SK-N-MC (cell line): ENCODE measurements at regions not wholly inside any gene's neighbourhood (a gene's known extent, or its start where the extent isn't known, plus 50 kb on each side); places are given as distances from the start of the nearest gene placed in this dataset.

ENCODE experiments used
- DNase-seq: peaks from one replicate; pipeline ENCODE4 v3.0.0-alpha.2; 2011; ENCODE audit warnings: low read depth, low spot score
- H3K27ac ChIP-seq: fragments of 200-600 bp; sonication (generic); 2 replicates; pipeline ENCODE4 v1.5.1; 2016; ENCODE audit warnings: mixed run types
- H3K36me3 ChIP-seq: fragments of 200-600 bp; sonication (generic); 2 replicates; pipeline ENCODE4 v1.6.1; 2017; ENCODE audit warnings: antibody characterized with exemption, low read length, mixed read lengths; ENCODE audit not compliant: insufficient read depth
- H3K4me3 ChIP-seq: fragments of 200-600 bp; sonication (generic); 2 replicates; pipeline ENCODE4 v1.5.1; 2016
- H3K9ac ChIP-seq: fragments of 200-600 bp; sonication (generic); 2 replicates; pipeline ENCODE4 v1.8.0; 2017; ENCODE audit warnings: mixed run types, mixed read lengths; ENCODE audit not compliant: insufficient read length
- H3K9me3 ChIP-seq: fragments of 200-600 bp; sonication (generic); 2 replicates; pipeline ENCODE4 v1.6.1; 2017; ENCODE audit warnings: low read depth, mild to moderate bottlenecking, antibody characterized with exemption, low read length, moderate library complexity, mixed read lengths
- EZH2 ChIP-seq: fragments of 200-600 bp; sonication (generic); IDR thresholded peaks from one replicate; pipeline ENCODE4 v1.6.1; 2017; ENCODE audit warnings: antibody characterized with exemption
- FOXP2 ChIP-seq: optimal IDR thresholded peaks from 2 replicates; pipeline ENCODE3; 2011; ENCODE audit warnings: mild to moderate bottlenecking, moderate library complexity; ENCODE audit not compliant: insufficient read depth; ENCODE audit errors: extremely low read length, control extremely low read depth
- POLR2AphosphoS5 ChIP-seq: IDR thresholded peaks from 2 replicates; pipeline ENCODE4 v1.6.1; 2012; ENCODE audit warnings: mild to moderate bottlenecking, low read depth, low read length, borderline replicate concordance

- Histone ChIP-seq H3K9ac (peak overlapping the region; percentile 38), H3K36me3 (no peaks in the 10 kb centered on the region), H3K27ac (peak overlapping the region; percentile 63), H3K4me3 (peak overlapping the region; percentile 22), H3K9me3 (no peaks in the 10 kb centered on the region)
- no peak for DNase-seq
- TF ChIP-seq POLR2AphosphoS5 (no peak), EZH2 (no peak), FOXP2 (no peak)
Observed at GRCh38 chr7:115153769-115154477, 232.0 kb downstream of the MDFIC start.

DNA sequence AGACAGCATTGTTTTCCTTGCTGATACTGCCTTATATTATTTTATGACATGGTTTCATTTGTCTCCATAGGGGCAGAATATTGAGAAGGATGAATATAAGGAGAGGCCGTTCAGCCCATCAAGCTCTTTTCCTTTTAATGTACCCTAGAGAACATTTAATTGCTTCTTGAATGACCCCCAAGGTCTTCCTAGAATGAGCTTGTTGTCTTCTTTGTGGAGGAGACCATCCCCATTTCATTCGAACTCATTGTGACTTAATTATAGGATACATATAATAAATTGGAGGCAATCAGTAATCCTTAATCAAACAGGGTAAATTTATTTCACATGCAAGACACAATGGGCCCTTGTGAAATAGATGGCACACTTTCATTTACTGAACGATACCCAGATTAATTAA is 231.3 kb downstream of the MDFIC start:
- DNase-seq, result no peak

GRCh38 chr7:115146148-115146547 is 224.3 kb downstream of the MDFIC start:
- Histone ChIP-seq H3K9me3 (no peaks in the 10 kb centered on the region), H3K9ac (no peak overlapping the region), H3K27ac (peak overlapping the region; percentile 42; the same call in 1 of the 2 replicates), H3K36me3 (no peaks in the 10 kb centered on the region), H3K4me3 (no peak overlapping the region)
- TF ChIP-seq EZH2 (no peak), POLR2AphosphoS5 (no peak), FOXP2 (no peak)
- no peak for DNase-seq

More for the DNA sequence above, 231.3 kb downstream of the MDFIC start:
- no peak for TF ChIP-seq EZH2
- no peak for TF ChIP-seq POLR2AphosphoS5
- TF ChIP-seq FOXP2, result no peak
- H3K9me3 ChIP-seq, result no peaks in the 10 kb centered on the region
- no peak overlapping the region for H3K9ac ChIP-seq
- no peak overlapping the region for H3K4me3 ChIP-seq
- no peak overlapping the region for H3K27ac ChIP-seq
- no peaks in the 10 kb centered on the region for H3K36me3 ChIP-seq

DNA sequence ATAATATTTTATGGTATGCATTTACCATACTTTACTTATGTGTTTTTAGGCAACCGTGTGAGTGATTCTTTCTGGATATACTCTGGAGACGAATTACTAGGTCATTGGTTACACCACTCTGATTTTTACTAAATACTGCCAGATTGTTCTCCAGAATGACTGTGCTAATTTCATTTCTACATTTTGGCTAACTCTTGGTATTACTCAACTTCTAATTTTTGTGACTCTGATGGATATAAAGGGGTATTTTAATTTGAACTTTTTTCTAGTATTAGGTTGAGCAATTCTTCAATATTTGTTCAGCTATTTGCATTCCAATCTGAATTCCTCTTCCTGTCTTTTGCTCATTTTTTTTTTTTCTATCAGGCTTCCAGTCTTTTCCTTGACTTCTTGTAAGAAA is 223.6 kb downstream of the MDFIC start:
- DNase-seq, result no peak
- Histone ChIP-seq H3K27ac (peak overlapping the region; percentile 42; the same call in 1 of the 2 replicates), H3K36me3 (no peaks in the 10 kb centered on the region), H3K9ac (no peak overlapping the region), H3K9me3 (no peaks in the 10 kb centered on the region), H3K4me3 (no peak overlapping the region)
- TF ChIP-seq POLR2AphosphoS5 (no peak), EZH2 (no peak), FOXP2 (no peak)

DNA sequence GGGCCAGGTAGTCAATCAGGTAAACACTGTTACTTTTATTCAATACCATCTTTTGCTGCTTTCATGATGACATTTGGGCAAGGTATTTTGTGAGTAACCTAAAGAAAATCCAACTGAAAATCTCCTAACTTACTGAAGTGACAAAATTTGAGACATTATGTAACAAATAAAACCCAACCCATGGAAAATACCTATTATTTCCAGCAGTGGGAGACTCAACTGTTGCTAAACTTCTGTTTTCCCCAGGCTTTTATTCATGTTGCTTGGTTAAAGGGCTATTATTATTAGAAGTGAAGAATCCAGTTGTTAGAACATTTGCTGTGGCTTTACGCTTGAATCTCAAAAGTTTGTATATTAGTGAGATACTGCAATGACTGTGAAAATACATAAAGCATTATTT is 215.9 kb downstream of the MDFIC start:
- TF ChIP-seq EZH2, result no peak
- TF ChIP-seq FOXP2, result no peak
- TF ChIP-seq POLR2AphosphoS5, result no peak
- Histone ChIP-seq H3K9me3 (no peaks in the 10 kb centered on the region), H3K4me3 (no peak overlapping the region), H3K36me3 (no peaks in the 10 kb centered on the region), H3K27ac (no peak overlapping the region), H3K9ac (no peak overlapping the region)
- DNase-seq, result no peak

DNA sequence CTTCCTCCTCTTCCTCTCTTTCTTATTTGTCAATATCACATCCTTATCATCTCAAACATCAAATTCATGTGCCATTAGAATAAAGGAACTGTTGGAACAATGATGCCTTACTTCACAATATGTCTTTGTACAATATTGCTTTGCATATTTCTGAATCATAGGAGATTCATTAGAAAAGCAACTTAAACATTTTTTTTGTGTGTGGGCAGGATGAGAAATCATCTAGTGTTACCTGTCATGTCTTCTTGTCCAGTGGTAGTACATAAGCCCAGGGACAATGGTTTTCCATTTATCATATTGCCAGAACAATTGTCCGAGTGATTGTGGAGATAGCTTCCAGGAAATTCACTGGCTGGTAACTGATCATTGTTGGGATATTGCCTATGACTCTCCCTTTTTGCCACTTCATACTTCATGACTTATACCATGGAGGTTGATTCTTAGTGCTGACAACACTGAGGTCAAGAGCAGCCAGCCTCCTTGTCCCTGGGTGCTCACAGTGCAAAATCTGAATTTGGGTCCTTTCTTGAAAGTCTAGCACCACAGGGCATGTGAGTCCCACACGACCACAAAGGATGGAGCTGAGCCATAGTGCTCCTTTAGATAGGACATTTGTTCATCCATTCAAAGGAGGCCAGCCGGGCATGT is 215.0 kb downstream of the MDFIC start:
- H3K27ac ChIP-seq, result no peak overlapping the region
- TF ChIP-seq FOXP2, result no peak
- TF ChIP-seq EZH2, result no peak
- no peak for TF ChIP-seq POLR2AphosphoS5
- H3K4me3 ChIP-seq, result no peak overlapping the region
- H3K9ac ChIP-seq, result no peak overlapping the region
- no peaks in the 10 kb centered on the region for H3K36me3 ChIP-seq
- no peaks in the 10 kb centered on the region for H3K9me3 ChIP-seq
- DNase-seq, result no peak

DNA sequence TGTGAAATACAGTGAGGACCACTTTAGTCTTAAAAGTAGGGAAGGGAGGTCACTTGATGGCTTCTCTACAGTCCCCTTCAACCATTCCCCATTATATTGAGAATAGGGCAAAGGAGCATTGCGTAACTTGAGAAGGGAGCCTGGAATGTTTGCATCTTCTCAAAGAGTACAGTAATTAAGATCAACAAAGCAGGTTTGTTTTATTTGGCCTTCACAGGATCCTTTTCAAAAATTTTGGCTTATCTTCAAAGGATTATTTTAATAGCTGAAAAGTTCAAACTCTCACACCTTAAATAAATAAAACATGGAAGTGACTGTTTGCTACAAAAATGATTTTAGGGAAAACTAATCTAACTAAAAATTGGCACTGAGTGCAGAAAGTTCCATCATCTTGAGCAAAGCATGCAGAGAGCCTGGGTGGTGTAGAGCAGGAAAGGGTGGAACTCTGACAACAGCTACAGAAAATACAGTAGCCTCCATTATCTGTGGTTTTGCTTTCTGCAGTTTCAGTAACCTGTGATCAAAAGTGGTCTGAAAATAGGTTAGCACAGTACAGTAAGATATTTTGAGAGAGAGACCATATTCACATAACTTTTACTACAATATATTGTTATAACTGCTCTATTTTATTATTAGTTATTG is 214.0 kb downstream of the MDFIC start:
- DNase-seq, result no peak
- no peak overlapping the region for H3K9ac ChIP-seq
- H3K27ac ChIP-seq, result no peak overlapping the region
- no peaks in the 10 kb centered on the region for H3K9me3 ChIP-seq
- H3K4me3 ChIP-seq, result no peak overlapping the region
- no peaks in the 10 kb centered on the region for H3K36me3 ChIP-seq
- TF ChIP-seq FOXP2 (no peak), EZH2 (no peak), POLR2AphosphoS5 (no peak)

- no peak overlapping the region for H3K9ac ChIP-seq
- H3K36me3 ChIP-seq, result no peaks in the 10 kb centered on the region
- H3K27ac ChIP-seq, result no peak overlapping the region
- H3K4me3 ChIP-seq, result no peak overlapping the region
- TF ChIP-seq FOXP2 (no peak), EZH2 (no peak), POLR2AphosphoS5 (no peak)
- no peak for DNase-seq
- no peaks in the 10 kb centered on the region for H3K9me3 ChIP-seq
Observed at GRCh38 chr7:115135146-115135545, 213.3 kb downstream of the MDFIC start.

DNA sequence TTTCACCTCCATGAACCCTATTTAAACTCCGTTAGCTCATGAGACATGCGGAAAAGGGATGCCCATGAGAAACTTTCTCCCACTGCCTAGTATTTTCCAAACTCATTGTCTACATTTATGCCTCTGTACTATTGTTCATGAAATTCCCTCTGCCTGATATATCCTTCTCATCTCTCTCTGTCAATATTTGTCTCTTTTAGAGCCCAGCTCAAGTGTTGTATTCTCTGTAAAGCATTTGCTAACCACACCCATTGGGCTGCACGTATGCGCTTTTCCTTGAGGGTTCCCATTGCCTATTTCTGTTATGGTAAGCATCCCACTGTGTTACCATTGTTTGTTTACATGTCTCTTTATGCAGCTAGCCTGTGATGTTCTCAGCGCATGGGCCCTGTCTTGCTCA is 211.4 kb downstream of the MDFIC start:
- Histone ChIP-seq H3K9ac (no peak overlapping the region), H3K4me3 (no peak overlapping the region), H3K36me3 (no peaks in the 10 kb centered on the region), H3K27ac (no peak overlapping the region), H3K9me3 (no peaks in the 10 kb centered on the region)
- TF ChIP-seq FOXP2, result no peak
- TF ChIP-seq EZH2, result no peak
- no peak for TF ChIP-seq POLR2AphosphoS5
- no peak for DNase-seq
